Retinal pigment epithelial cell (primary cell): ENCODE measurements at regions not wholly inside any gene's neighbourhood (a gene's known extent, or its start where the extent isn't known, plus 50 kb on each side); places are given as distances from the start of the nearest gene placed in this dataset.
A peak's percentile ranks its signal among the peaks of the same experiment; 100 is the strongest.

Experiments used
- DNase-seq: peaks from one replicate; pipeline ENCODE4 v3.0.0-alpha.2; 2010; ENCODE audit warnings: low read depth
- H3K4me3 ChIP-seq: 2 replicates; pipeline ENCODE4 v1.5.1; 2011; ENCODE audit warnings: mild to moderate bottlenecking, low read length, control low read depth, moderate library complexity
- TF ChIP-seq, protein P1 (sequence below): conservative IDR thresholded peaks from 2 replicates; pipeline ENCODE4 v1.5.1; 2011; ENCODE audit warnings: low read depth, low read length, control low read depth, inconsistent platforms

DNA sequence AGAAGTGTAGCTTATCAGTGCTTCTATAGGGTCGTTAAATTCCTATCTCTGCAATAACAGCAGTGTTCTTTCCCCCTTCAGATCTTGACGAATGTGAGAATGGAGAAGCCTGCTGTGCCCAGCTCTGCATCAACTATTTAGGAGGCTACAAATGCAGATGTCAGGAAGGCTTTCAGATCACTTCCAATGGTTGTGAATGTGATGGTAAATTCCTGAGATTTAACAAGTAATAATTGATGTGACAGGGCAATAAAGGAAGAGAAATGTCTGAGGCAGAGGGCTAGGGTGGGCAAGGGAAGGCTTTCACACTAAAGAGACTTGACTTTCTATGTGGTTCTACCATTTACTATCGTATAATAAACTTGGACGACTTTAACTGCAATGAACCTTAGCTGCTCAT, 711.7 kb upstream of the GOLIM4 start:
- H3K4me3 ChIP-seq = no peak overlapping the region
- no peak for DNase-seq
- TF ChIP-seq, protein P1, sequence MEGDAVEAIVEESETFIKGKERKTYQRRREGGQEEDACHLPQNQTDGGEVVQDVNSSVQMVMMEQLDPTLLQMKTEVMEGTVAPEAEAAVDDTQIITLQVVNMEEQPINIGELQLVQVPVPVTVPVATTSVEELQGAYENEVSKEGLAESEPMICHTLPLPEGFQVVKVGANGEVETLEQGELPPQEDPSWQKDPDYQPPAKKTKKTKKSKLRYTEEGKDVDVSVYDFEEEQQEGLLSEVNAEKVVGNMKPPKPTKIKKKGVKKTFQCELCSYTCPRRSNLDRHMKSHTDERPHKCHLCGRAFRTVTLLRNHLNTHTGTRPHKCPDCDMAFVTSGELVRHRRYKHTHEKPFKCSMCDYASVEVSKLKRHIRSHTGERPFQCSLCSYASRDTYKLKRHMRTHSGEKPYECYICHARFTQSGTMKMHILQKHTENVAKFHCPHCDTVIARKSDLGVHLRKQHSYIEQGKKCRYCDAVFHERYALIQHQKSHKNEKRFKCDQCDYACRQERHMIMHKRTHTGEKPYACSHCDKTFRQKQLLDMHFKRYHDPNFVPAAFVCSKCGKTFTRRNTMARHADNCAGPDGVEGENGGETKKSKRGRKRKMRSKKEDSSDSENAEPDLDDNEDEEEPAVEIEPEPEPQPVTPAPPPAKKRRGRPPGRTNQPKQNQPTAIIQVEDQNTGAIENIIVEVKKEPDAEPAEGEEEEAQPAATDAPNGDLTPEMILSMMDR = no peak

- DNase-seq = no peak
- H3K4me3 ChIP-seq = no peak overlapping the region
- TF ChIP-seq, protein P1 = no peak
Measured at GRCh38 chr3:168806871-168807270, 711.1 kb upstream of the GOLIM4 start.

DNA sequence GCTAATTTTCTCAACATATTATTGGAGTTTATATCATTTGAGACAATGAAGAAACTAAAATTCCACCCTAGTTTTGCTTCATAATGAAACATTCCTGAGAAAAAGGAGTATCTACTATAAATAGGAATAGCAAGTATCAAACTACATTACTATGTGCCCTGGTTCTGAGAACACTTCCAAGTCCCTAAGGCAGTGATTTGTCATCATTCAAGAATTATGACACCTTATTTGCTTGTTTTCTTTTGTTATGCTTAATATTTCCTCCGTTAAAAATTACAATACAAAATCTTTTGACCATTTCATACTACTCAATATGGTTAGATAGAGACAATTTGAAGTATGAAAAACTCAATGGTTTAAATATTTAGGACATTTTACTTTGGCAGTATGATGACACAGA, 707.8 kb upstream of the GOLIM4 start:
- TF ChIP-seq, protein P1 = no peak
- DNase-seq = no peak
- no peak overlapping the region for H3K4me3 ChIP-seq

- no peak overlapping the region for H3K4me3 ChIP-seq
- TF ChIP-seq, protein P1 = no peak
- no peak for DNase-seq
Measured at GRCh38 chr3:168802766-168803165, 707.0 kb upstream of the GOLIM4 start.

- TF ChIP-seq, protein P1 = no peak
- peak; percentile 26 for DNase-seq
- H3K4me3 ChIP-seq = no peak overlapping the region
Measured at GRCh38 chr3:168801794-168802193, 706.1 kb upstream of the GOLIM4 start.

DNA sequence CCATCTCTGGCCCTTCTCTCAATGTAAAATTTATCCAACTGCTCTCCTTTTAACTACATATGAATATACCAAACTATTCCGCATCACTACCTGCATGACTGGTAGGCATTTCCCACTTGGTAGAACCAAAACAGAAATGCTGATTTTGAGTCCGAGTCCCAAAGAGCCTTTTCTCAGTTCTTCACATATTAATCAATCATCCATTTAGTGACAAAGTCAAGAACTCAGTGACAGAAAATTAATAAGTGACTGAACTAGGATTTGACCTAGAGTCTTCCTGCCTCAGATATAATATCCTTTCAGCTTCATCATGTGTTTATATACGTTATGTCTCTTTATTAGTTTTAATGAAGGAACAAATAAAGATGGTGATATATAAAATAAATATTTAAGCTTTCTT, 700.6 kb upstream of the GOLIM4 start:
- TF ChIP-seq, protein P1 = no peak
- DNase-seq = no peak
- H3K4me3 ChIP-seq = no peak overlapping the region

- no peak for DNase-seq
- no peak overlapping the region for H3K4me3 ChIP-seq
Measured at GRCh38 chr3:168794427-168794826, 698.7 kb upstream of the GOLIM4 start.

More at GRCh38 chr3:168794427-168794826, 698.7 kb upstream of the GOLIM4 start:
- TF ChIP-seq, protein P1 = no peak
